ENCODE measurements at regions not wholly inside any gene's neighbourhood (a gene's known extent, or its start where the extent isn't known, plus 50 kb on each side); places are given as distances from the start of the nearest gene placed in this dataset.

GRCh38 chr10:31142026-31142425 lies 110.4 kb upstream of the ZNF438 start:
- H3K4ac ChIP-seq (ENCODE audit: low read length) = no peak overlapping the region
- H3K9ac ChIP-seq (ENCODE audit: low read depth, low read length, poor library complexity) = no peak overlapping the region
- no peak overlapping the region for H3K4me3 ChIP-seq (ENCODE audit: low read length in 2 of 2)
- H2AFZ ChIP-seq (ENCODE audit: low read length) = no peak overlapping the region
- no peak overlapping the region for H3K14ac ChIP-seq (ENCODE audit: low read length)
- peaks cover 10 to 23% of the 10 kb centered on the region in 2 donors for H3K4me1 ChIP-seq (ENCODE audit: control insufficient read depth in 2 of 2, insufficient read depth in 1 of 2, low read depth in 1 of 2, low read length in 2 of 2)
- H3K23ac ChIP-seq (ENCODE audit: low read depth, low read length, poor library complexity) = no peak overlapping the region
- H2BK15ac ChIP-seq (ENCODE audit: low read length) = no peak overlapping the region
- H4K91ac ChIP-seq (ENCODE audit: low read depth, low read length, poor library complexity) = no peak overlapping the region
- no peak overlapping the region for H2AK5ac ChIP-seq (ENCODE audit: low read depth, low read length)
- H2BK12ac ChIP-seq (ENCODE audit: low read length) = no peak overlapping the region
- H3K36me3 ChIP-seq (replicated peaks in 1 of 2; ENCODE audit: control insufficient read depth in 2 of 2, insufficient read depth in 2 of 2, low read length in 2 of 2) = no peaks in the 10 kb centered on the region
- no peaks in the 10 kb centered on the region for H3K9me3 ChIP-seq (replicated peaks in 1 of 2; ENCODE audit: control insufficient read depth in 2 of 2, insufficient read depth in 1 of 2, low read depth in 1 of 2, low read length in 2 of 2)
- H3K79me1 ChIP-seq (ENCODE audit: low read depth, low read length) = no peaks in the 10 kb centered on the region
- H3K4me2 ChIP-seq (ENCODE audit: insufficient read depth, low read length, poor library complexity, severe bottlenecking) = no peak overlapping the region
- no peak overlapping the region for H2BK5ac ChIP-seq (ENCODE audit: low read length)
- no peak overlapping the region for H3K27ac ChIP-seq (replicated peaks; ENCODE audit: low read length)
- peaks cover 0 to 2% (median 0%) of the 10 kb centered on the region in 3 experiments for H3K27me3 ChIP-seq (ENCODE audit: control insufficient read depth in 3 of 3, insufficient read depth in 3 of 3, low read depth in 1 of 3, low read length in 3 of 3)
- DNase-seq (ENCODE audit: low spot score) = no peak
- no peak overlapping the region for H2BK120ac ChIP-seq (ENCODE audit: low read depth, low read length)
- no peak overlapping the region for H4K8ac ChIP-seq (ENCODE audit: low read depth, low read length)
- WGBS, 2 donors (ENCODE audit: extremely low coverage in 2 of 2, insufficient read length in 2 of 2, insufficient replicate concordance in 1 of 2) = no CpG with 5 or more reads among the region's 5 CpGs
- H3K18ac ChIP-seq (ENCODE audit: low read length) = no peak overlapping the region

GRCh38 chr10:31143331-31143935 lies 111.8 kb upstream of the ZNF438 start:
- Histone ChIP-seq H3K18ac (ENCODE audit: low read length) (peak overlapping the region; percentile 55), H3K36me3 (replicated peaks in 1 of 2; ENCODE audit: control insufficient read depth in 2 of 2, insufficient read depth in 2 of 2, low read length in 2 of 2) (no peaks in the 10 kb centered on the region), H3K4me2 (ENCODE audit: insufficient read depth, low read length, poor library complexity, severe bottlenecking) (no peak overlapping the region), H3K9ac (ENCODE audit: low read depth, low read length, poor library complexity) (no peak overlapping the region), H3K79me1 (ENCODE audit: low read depth, low read length) (no peaks in the 10 kb centered on the region), H4K8ac (ENCODE audit: low read depth, low read length) (no peak overlapping the region), H3K14ac (ENCODE audit: low read length) (no peak overlapping the region), H3K23ac (ENCODE audit: low read depth, low read length, poor library complexity) (no peak overlapping the region), H3K4me1 (ENCODE audit: control insufficient read depth in 2 of 2, insufficient read depth in 1 of 2, low read depth in 1 of 2, low read length in 2 of 2) (peaks cover 10 to 23% of the 10 kb centered on the region in 2 donors), H2AK5ac (ENCODE audit: low read depth, low read length) (no peak overlapping the region), H2BK15ac (ENCODE audit: low read length) (no peak overlapping the region), H3K4ac (ENCODE audit: low read length) (no peak overlapping the region), H2BK12ac (ENCODE audit: low read length) (no peak overlapping the region), H2AFZ (ENCODE audit: low read length) (peak overlapping the region; percentile 74), H3K4me3 (ENCODE audit: low read length in 2 of 2) (no peak overlapping the region), H4K91ac (ENCODE audit: low read depth, low read length, poor library complexity) (no peak overlapping the region), H3K9me3 (replicated peaks in 1 of 2; ENCODE audit: control insufficient read depth in 2 of 2, insufficient read depth in 1 of 2, low read depth in 1 of 2, low read length in 2 of 2) (no peaks in the 10 kb centered on the region), H3K27ac (replicated peaks; ENCODE audit: low read length) (peak overlapping the region; percentile 31), H3K27me3 (ENCODE audit: control insufficient read depth in 3 of 3, insufficient read depth in 3 of 3, low read depth in 1 of 3, low read length in 3 of 3) (peaks cover 0 to 2% (median 0%) of the 10 kb centered on the region in 3 experiments), H2BK5ac (ENCODE audit: low read length) (no peak overlapping the region), H2BK120ac (ENCODE audit: low read depth, low read length) (no peak overlapping the region)
- no peak for DNase-seq (ENCODE audit: low spot score)
- WGBS, 2 donors (ENCODE audit: extremely low coverage in 2 of 2, insufficient read length in 2 of 2, insufficient replicate concordance in 1 of 2) = no CpG with 5 or more reads among the region's 5 CpGs

GRCh38 chr10:31145986-31146385 lies 114.3 kb upstream of the ZNF438 start:
- H2AK5ac ChIP-seq (ENCODE audit: low read depth, low read length) = peak overlapping the region; percentile 22
- peaks cover 10 to 12% of the 10 kb centered on the region in 2 donors for H3K4me1 ChIP-seq (ENCODE audit: control insufficient read depth in 2 of 2, insufficient read depth in 1 of 2, low read depth in 1 of 2, low read length in 2 of 2)
- no peak overlapping the region for H3K18ac ChIP-seq (ENCODE audit: low read length)
- H3K4ac ChIP-seq (ENCODE audit: low read length) = no peak overlapping the region
- H2BK120ac ChIP-seq (ENCODE audit: low read depth, low read length) = no peak overlapping the region
- no peak overlapping the region for H4K91ac ChIP-seq (ENCODE audit: low read depth, low read length, poor library complexity)
- H2AFZ ChIP-seq (ENCODE audit: low read length) = peak overlapping the region; percentile 70
- H3K27me3 ChIP-seq (ENCODE audit: control insufficient read depth in 3 of 3, insufficient read depth in 3 of 3, low read depth in 1 of 3, low read length in 3 of 3) = no peaks in the 10 kb centered on the region
- H3K79me1 ChIP-seq (ENCODE audit: low read depth, low read length) = no peaks in the 10 kb centered on the region
- no peak overlapping the region for H3K23ac ChIP-seq (ENCODE audit: low read depth, low read length, poor library complexity)
- H3K27ac ChIP-seq (replicated peaks; ENCODE audit: low read length) = no peak overlapping the region
- no peak overlapping the region for H3K4me2 ChIP-seq (ENCODE audit: insufficient read depth, low read length, poor library complexity, severe bottlenecking)
- no peak overlapping the region for H3K14ac ChIP-seq (ENCODE audit: low read length)
- no peak overlapping the region for H2BK12ac ChIP-seq (ENCODE audit: low read length)
- H3K9ac ChIP-seq (ENCODE audit: low read depth, low read length, poor library complexity) = no peak overlapping the region
- no peak overlapping the region for H4K8ac ChIP-seq (ENCODE audit: low read depth, low read length)
- no peak overlapping the region for H2BK5ac ChIP-seq (ENCODE audit: low read length)
- no peak overlapping the region for H2BK15ac ChIP-seq (ENCODE audit: low read length)
- no peak overlapping the region for H3K4me3 ChIP-seq (ENCODE audit: low read length in 2 of 2)
- H3K36me3 ChIP-seq (replicated peaks in 1 of 2; ENCODE audit: control insufficient read depth in 2 of 2, insufficient read depth in 2 of 2, low read length in 2 of 2) = no peaks in the 10 kb centered on the region
- DNase-seq (ENCODE audit: low spot score) = no peak
- H3K9me3 ChIP-seq (replicated peaks in 1 of 2; ENCODE audit: control insufficient read depth in 2 of 2, insufficient read depth in 1 of 2, low read depth in 1 of 2, low read length in 2 of 2) = no peaks in the 10 kb centered on the region
- WGBS, 2 donors (ENCODE audit: extremely low coverage in 2 of 2, insufficient read length in 2 of 2, insufficient replicate concordance in 1 of 2) = no CpG with 5 or more reads among the region's 5 CpGs

- whole genome bisulfite sequencing, 2 donors (ENCODE audit: extremely low coverage in 2 of 2, insufficient read length in 2 of 2, insufficient replicate concordance in 1 of 2) = no CpG with 5 or more reads among the region's 21 CpGs
- Histone ChIP-seq H2BK15ac (ENCODE audit: low read length) (no peak overlapping the region), H4K8ac (ENCODE audit: low read depth, low read length) (no peak overlapping the region), H3K14ac (ENCODE audit: low read length) (no peak overlapping the region), H3K4me1 (ENCODE audit: control insufficient read depth in 2 of 2, insufficient read depth in 1 of 2, low read depth in 1 of 2, low read length in 2 of 2) (peaks cover 10 to 12% of the 10 kb centered on the region in 2 donors), H3K27ac (replicated peaks; ENCODE audit: low read length) (no peak overlapping the region), H4K91ac (ENCODE audit: low read depth, low read length, poor library complexity) (peak overlapping the region; percentile 20), H3K9ac (ENCODE audit: low read depth, low read length, poor library complexity) (no peak overlapping the region), H2BK12ac (ENCODE audit: low read length) (no peak overlapping the region), H3K4ac (ENCODE audit: low read length) (no peak overlapping the region), H3K4me2 (ENCODE audit: insufficient read depth, low read length, poor library complexity, severe bottlenecking) (no peak overlapping the region), H2BK5ac (ENCODE audit: low read length) (no peak overlapping the region), H3K36me3 (replicated peaks in 1 of 2; ENCODE audit: control insufficient read depth in 2 of 2, insufficient read depth in 2 of 2, low read length in 2 of 2) (no peaks in the 10 kb centered on the region), H2AFZ (ENCODE audit: low read length) (peak overlapping the region; percentile 70), H2AK5ac (ENCODE audit: low read depth, low read length) (peak overlapping the region; percentile 22), H3K9me3 (replicated peaks in 1 of 2; ENCODE audit: control insufficient read depth in 2 of 2, insufficient read depth in 1 of 2, low read depth in 1 of 2, low read length in 2 of 2) (no peaks in the 10 kb centered on the region), H2BK120ac (ENCODE audit: low read depth, low read length) (no peak overlapping the region), H3K79me1 (ENCODE audit: low read depth, low read length) (no peaks in the 10 kb centered on the region), H3K18ac (ENCODE audit: low read length) (peak overlapping the region; percentile 61), H3K4me3 (ENCODE audit: low read length in 2 of 2) (no peak overlapping the region), H3K27me3 (ENCODE audit: control insufficient read depth in 3 of 3, insufficient read depth in 3 of 3, low read depth in 1 of 3, low read length in 3 of 3) (no peaks in the 10 kb centered on the region), H3K23ac (ENCODE audit: low read depth, low read length, poor library complexity) (no peak overlapping the region)
- DNase-seq (ENCODE audit: low spot score) = no peak
These were observed 115.0 kb upstream of the ZNF438 start for GRCh38 chr10:31146491-31147209.
